CD14-positive monocyte (primary cell): ENCODE measurements at regions not wholly inside any gene's neighbourhood (a gene's known extent, or its start where the extent isn't known, plus 50 kb on each side); places are given as distances from the start of the nearest gene placed in this dataset.

ENCODE experiments used
- DNase-seq, 3 donors: peaks; one replicate each; pipeline ENCODE4 v3.0.0-alpha.2; 2011 to 2022
- H2AFZ ChIP-seq: 2 replicates; pipeline ENCODE4 v1.6.0; 2012; ENCODE audit warnings: mild to moderate bottlenecking, low read depth, low read length, inconsistent platforms; ENCODE audit not compliant: insufficient read depth, poor library complexity, severe bottlenecking
- H3K27ac ChIP-seq, 2 donors: 1 replicate in 1 of 2; 2 replicates in 1 of 2; pipeline ENCODE4 v1.5.1; 2012 to 2013; ENCODE audit warnings: low read length in 2 of 2, control low read depth in 1 of 2, inconsistent platforms in 1 of 2, low read depth in 1 of 2, mild to moderate bottlenecking in 1 of 2
- H3K27me3 ChIP-seq, 2 donors: one replicate each; pipeline versions ENCODE4 v1.6.0 to v1.6.1; 2011 to 2013; ENCODE audit warnings: low read length in 2 of 2; ENCODE audit not compliant: control insufficient read depth in 2 of 2, insufficient read depth in 2 of 2
- H3K36me3 ChIP-seq, 2 donors: replicated peaks in 1 of 2; 1 replicate in 1 of 2; 2 replicates in 1 of 2; pipeline versions ENCODE4 v1.5.1 to v1.6.1; 2012 to 2013; ENCODE audit warnings: low read length in 2 of 2, control low read depth in 1 of 2, inconsistent platforms in 1 of 2, mild to moderate bottlenecking in 1 of 2; ENCODE audit not compliant: insufficient read depth in 2 of 2, control insufficient read depth in 1 of 2
- H3K4me1 ChIP-seq, 2 donors: 1 replicate in 1 of 2; 2 replicates in 1 of 2; pipeline versions ENCODE4 v1.5.1 to v1.6.1; 2012 to 2013; ENCODE audit warnings: low read length in 2 of 2, control low read depth in 1 of 2, inconsistent platforms in 1 of 2, mild to moderate bottlenecking in 1 of 2, moderate library complexity in 1 of 2; ENCODE audit not compliant: insufficient read depth in 2 of 2, control insufficient read depth in 1 of 2
- H3K4me2 ChIP-seq: replicated peaks from 2 replicates; pipeline ENCODE3; 2012; ENCODE audit warnings: low read length, moderate library complexity, mild to moderate bottlenecking; ENCODE audit not compliant: poor library complexity, severe bottlenecking; ENCODE audit errors: extremely low read depth
- H3K4me3 ChIP-seq, 3 experiments: fragments of 200-600 bp in 1 of 3; sonication (generic) in 1 of 3; replicated peaks in 1 of 3; 1 replicate in 2 of 3; 2 replicates in 1 of 3; pipeline ENCODE4 v1.5.1; 2011 to 2013; ENCODE audit warnings: low read length in 3 of 3, mild to moderate bottlenecking in 3 of 3, control low read depth in 2 of 3, low read depth in 2 of 3, inconsistent platforms in 1 of 3, moderate library complexity in 1 of 3
- H3K79me2 ChIP-seq: 2 replicates; pipeline ENCODE4 v1.6.0; 2012; ENCODE audit warnings: mild to moderate bottlenecking, control low read depth, inconsistent platforms, low read length, moderate library complexity; ENCODE audit not compliant: insufficient read depth
- H3K9ac ChIP-seq: 2 replicates; pipeline ENCODE4 v1.6.0; 2017; ENCODE audit warnings: low read length, mild to moderate bottlenecking; ENCODE audit not compliant: insufficient read depth, poor library complexity, severe bottlenecking
- H3K9me3 ChIP-seq, 2 donors: replicated peaks in 1 of 2; 1 replicate in 1 of 2; 2 replicates in 1 of 2; pipeline versions ENCODE4 v1.5.1 to v1.6.1; 2012 to 2013; ENCODE audit warnings: low read length in 2 of 2, control low read depth in 1 of 2; ENCODE audit not compliant: control insufficient read depth in 1 of 2, insufficient read depth in 1 of 2
- H4K20me1 ChIP-seq: 2 replicates; pipeline ENCODE4 v1.6.0; 2012; ENCODE audit warnings: mild to moderate bottlenecking, low read length, control low read depth, moderate library complexity; ENCODE audit not compliant: insufficient read depth
- H3K27ac Mint-ChIP-seq, 7 donors: one replicate each; pipeline ENCODE4 v1.8.0; 2020; ENCODE audit warnings: mild to moderate bottlenecking in 7 of 7, mixed read lengths in 7 of 7, moderate library complexity in 6 of 7, inconsistent platforms in 2 of 7
- H3K27me3 Mint-ChIP-seq, 3 donors: one replicate each; pipeline ENCODE4 v1.8.0; 2021 to 2022; ENCODE audit warnings: low read depth in 3 of 3, mild to moderate bottlenecking in 3 of 3, mixed read lengths in 3 of 3, moderate library complexity in 3 of 3, inconsistent platforms in 1 of 3
- H3K36me3 Mint-ChIP-seq, 2 donors: one replicate each; pipeline ENCODE4 v1.8.0; 2020; ENCODE audit warnings: mixed read lengths in 2 of 2, inconsistent platforms in 1 of 2, mild to moderate bottlenecking in 1 of 2
- H3K4me1 Mint-ChIP-seq: one replicate; pipeline ENCODE4 v1.8.0; 2020; ENCODE audit warnings: mild to moderate bottlenecking, mixed read lengths
- H3K4me3 Mint-ChIP-seq, 2 donors: one replicate each; pipeline ENCODE4 v1.8.0; 2020; ENCODE audit warnings: mild to moderate bottlenecking in 2 of 2, mixed read lengths in 2 of 2, moderate library complexity in 1 of 2
- H3K9me3 Mint-ChIP-seq, 7 donors: one replicate each; pipeline ENCODE4 v1.8.0; 2020 to 2022; ENCODE audit warnings: mixed read lengths in 7 of 7, mild to moderate bottlenecking in 6 of 7, moderate library complexity in 6 of 7, inconsistent platforms in 2 of 7
- WGBS: methylation state at CpG from one replicate; pipeline ENCODE4 v1.1.5; 2013; ENCODE audit warnings: missing lambda C conversion rate; ENCODE audit not compliant: insufficient coverage; 5-methylcytosine and 5-hydroxymethylcytosine counted together
- intact Hi-C, 2 donors: fragments of 100-400 bp; cut with micrococcal nuclease; formaldehyde crosslinking; loops; one replicate each; pipeline versions ENCODE4 v1.15.0 to v1.15.1; 2023
- TF ChIP-seq, protein P1 (sequence below): fragments of 200-600 bp; IDR thresholded peaks from one replicate; pipeline ENCODE4 v1.8.0; 2022; ENCODE audit warnings: antibody characterized with exemption, mild to moderate bottlenecking

DNA sequence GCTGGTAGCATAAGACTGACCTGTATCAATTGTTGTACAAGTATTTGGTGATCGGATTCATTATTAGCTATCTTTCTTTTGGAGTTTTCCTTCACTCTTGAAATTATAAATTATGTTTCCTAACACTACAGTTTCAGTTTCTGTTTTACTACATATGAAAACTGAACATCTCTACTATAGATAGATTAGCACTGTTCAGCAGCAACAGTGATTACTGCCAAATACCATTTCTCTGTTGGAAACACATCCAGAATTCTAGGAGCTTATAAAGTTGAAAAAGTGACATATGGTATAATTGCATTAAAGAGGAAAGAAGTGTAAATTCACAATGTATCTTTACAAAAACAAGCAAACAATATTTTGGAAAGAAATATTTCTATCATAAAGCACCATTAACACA, 118.5 kb upstream of the GRIA4 start:
- H3K4me3 Mint-ChIP-seq, result no peak overlapping the region
- no peaks in the 10 kb centered on the region for H3K36me3 Mint-ChIP-seq
- TF ChIP-seq, protein P1, sequence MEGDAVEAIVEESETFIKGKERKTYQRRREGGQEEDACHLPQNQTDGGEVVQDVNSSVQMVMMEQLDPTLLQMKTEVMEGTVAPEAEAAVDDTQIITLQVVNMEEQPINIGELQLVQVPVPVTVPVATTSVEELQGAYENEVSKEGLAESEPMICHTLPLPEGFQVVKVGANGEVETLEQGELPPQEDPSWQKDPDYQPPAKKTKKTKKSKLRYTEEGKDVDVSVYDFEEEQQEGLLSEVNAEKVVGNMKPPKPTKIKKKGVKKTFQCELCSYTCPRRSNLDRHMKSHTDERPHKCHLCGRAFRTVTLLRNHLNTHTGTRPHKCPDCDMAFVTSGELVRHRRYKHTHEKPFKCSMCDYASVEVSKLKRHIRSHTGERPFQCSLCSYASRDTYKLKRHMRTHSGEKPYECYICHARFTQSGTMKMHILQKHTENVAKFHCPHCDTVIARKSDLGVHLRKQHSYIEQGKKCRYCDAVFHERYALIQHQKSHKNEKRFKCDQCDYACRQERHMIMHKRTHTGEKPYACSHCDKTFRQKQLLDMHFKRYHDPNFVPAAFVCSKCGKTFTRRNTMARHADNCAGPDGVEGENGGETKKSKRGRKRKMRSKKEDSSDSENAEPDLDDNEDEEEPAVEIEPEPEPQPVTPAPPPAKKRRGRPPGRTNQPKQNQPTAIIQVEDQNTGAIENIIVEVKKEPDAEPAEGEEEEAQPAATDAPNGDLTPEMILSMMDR, result no peak
- no peak overlapping the region for H3K4me3 ChIP-seq
- H3K9ac ChIP-seq, result no peak overlapping the region
- no peaks in the 10 kb centered on the region for H3K4me1 ChIP-seq
- H3K27me3 ChIP-seq, result no peaks in the 10 kb centered on the region
- H4K20me1 ChIP-seq, result no peaks in the 10 kb centered on the region
- DNase-seq, result no peak
- no CpG with 5 or more reads among the region's 1 CpG for WGBS
- no peaks in the 10 kb centered on the region for H3K36me3 ChIP-seq
- H3K9me3 ChIP-seq, result no peaks in the 10 kb centered on the region
- no peaks in the 10 kb centered on the region for H3K79me2 ChIP-seq
- H3K9me3 Mint-ChIP-seq, result peaks cover 0 to 4% (median 3%) of the 10 kb centered on the region in 7 donors
- no peak overlapping the region for H3K4me2 ChIP-seq
- intact Hi-C loops, result no loop called here
- H3K27me3 Mint-ChIP-seq, result peaks cover 0 to 4% (median 2%) of the 10 kb centered on the region in 3 donors
- no peaks in the 10 kb centered on the region for H3K4me1 Mint-ChIP-seq
- no peak overlapping the region for H3K27ac ChIP-seq
- H3K27ac Mint-ChIP-seq, result no peak overlapping the region
- H2AFZ ChIP-seq, result no peak overlapping the region

DNA sequence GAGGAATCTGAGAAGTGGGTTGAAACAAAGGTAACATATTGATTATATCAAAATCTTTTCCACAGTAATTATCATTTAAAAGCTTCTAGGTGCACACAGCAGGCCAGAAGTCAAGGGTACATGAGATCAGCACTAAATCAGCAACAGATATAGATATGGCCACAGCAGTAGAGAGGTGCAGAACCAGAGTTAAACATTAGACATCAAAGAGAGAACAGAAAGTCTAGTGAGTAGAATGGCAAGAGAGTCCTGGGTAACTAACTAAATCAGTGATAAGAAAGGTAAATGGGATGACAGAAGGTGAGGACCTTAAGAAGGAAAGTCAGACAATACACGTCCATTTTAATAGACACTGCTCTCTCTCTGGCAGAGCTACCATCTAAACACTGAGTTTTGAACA, 119.5 kb upstream of the GRIA4 start:
- Mint-ChIP-seq H3K27me3 (peaks cover 0 to 4% (median 2%) of the 10 kb centered on the region in 3 donors), H3K4me3 (no peak overlapping the region), H3K9me3 (peaks cover 0 to 5% (median 3%) of the 10 kb centered on the region in 7 donors), H3K36me3 (no peaks in the 10 kb centered on the region), H3K27ac (no peak overlapping the region), H3K4me1 (no peaks in the 10 kb centered on the region)
- Histone ChIP-seq H3K36me3 (no peaks in the 10 kb centered on the region), H3K4me3 (no peak overlapping the region), H3K4me2 (no peak overlapping the region), H2AFZ (no peak overlapping the region), H3K27ac (no peak overlapping the region), H3K27me3 (no peaks in the 10 kb centered on the region), H3K4me1 (no peaks in the 10 kb centered on the region), H3K9me3 (no peaks in the 10 kb centered on the region), H4K20me1 (no peaks in the 10 kb centered on the region), H3K9ac (no peak overlapping the region), H3K79me2 (no peaks in the 10 kb centered on the region)
- TF ChIP-seq, protein P1, result no peak
- no CpG with 5 or more reads among the region's 1 CpG for WGBS
- no peak for DNase-seq
- intact Hi-C loops, result no loop called here
